Heart left ventricle (tissue), 16 donors: ENCODE measurements at regions not wholly inside any gene's neighbourhood (a gene's known extent, or its start where the extent isn't known, plus 50 kb on each side); places are given as distances from the start of the nearest gene placed in this dataset.

Experiments used
- ATAC-seq, 4 donors: fragments of 200-7000 bp; cut with Tn5 transposase; one replicate each; pipeline ENCODE4 v1.9.1; 2020 to 2022; ENCODE audit warnings: moderate library complexity in 4 of 4, mild to moderate bottlenecking in 3 of 4, moderate number of reproducible peaks in 1 of 4
- DNase-seq, 5 donors: peaks; one replicate each; pipeline ENCODE4 v3.0.0-alpha.2; 2020
- H3K27ac ChIP-seq, 12 donors: fragments of 200-600 bp; sonication (generic) in 4 of 12; one replicate each; pipeline versions ENCODE4 v1.5.0 to v1.8.0; 2016 to 2022; ENCODE audit warnings: mild to moderate bottlenecking in 2 of 12
- H3K27me3 ChIP-seq, 9 donors: fragments of 200-600 bp; sonication (generic) in 2 of 9; one replicate each; pipeline versions ENCODE4 v1.5.1 to v1.8.0; 2016 to 2022; ENCODE audit warnings: mild to moderate bottlenecking in 3 of 9
- H3K36me3 ChIP-seq, 9 donors: fragments of 200-600 bp; sonication (generic) in 2 of 9; one replicate each; pipeline versions ENCODE4 v1.5.0 to v1.8.0; 2018 to 2022; ENCODE audit warnings: mild to moderate bottlenecking in 2 of 9
- H3K4me1 ChIP-seq, 12 donors: fragments of 200-600 bp; sonication (generic) in 4 of 12; one replicate each; pipeline versions ENCODE4 v1.5.0 to v1.8.0; 2016 to 2022; ENCODE audit warnings: mild to moderate bottlenecking in 3 of 12
- H3K4me3 ChIP-seq, 12 donors: fragments of 200-600 bp; sonication (generic) in 4 of 12; one replicate each; pipeline versions ENCODE4 v1.5.0 to v1.8.0; 2017 to 2022; ENCODE audit warnings: mild to moderate bottlenecking in 9 of 12, moderate library complexity in 4 of 12
- H3K9me3 ChIP-seq, 12 donors: fragments of 200-600 bp; sonication (generic) in 4 of 12; one replicate each; pipeline versions ENCODE4 v1.5.0 to v1.8.0; 2016 to 2022; ENCODE audit warnings: mild to moderate bottlenecking in 1 of 12
- POLR2A ChIP-seq, 2 donors: fragments of 450-650 bp; IDR thresholded peaks; one replicate each; pipeline ENCODE4 v1.6.1; 2017; ENCODE audit warnings: antibody characterized with exemption in 2 of 2, mild to moderate bottlenecking in 2 of 2, moderate library complexity in 2 of 2
- WGBS, 4 donors: extraction: QIAGEN DNeasy Blood & Tissue Kit in 2 of 4; methylation state at CpG; one replicate each; pipeline versions ENCODE4 v1.1.5 to v1.1.7; 2013 to 2018; 5-methylcytosine and 5-hydroxymethylcytosine counted together
- intact Hi-C, 10 donors: fragments of 100-400 bp; cut with DNase I; formaldehyde crosslinking; loops; one replicate each; pipeline versions ENCODE4 v1.11.1 to v1.14.2; 2022
- TF ChIP-seq, protein P1 (sequence below), 12 donors: fragments of 200-600 bp; sonication (generic) in 4 of 12; IDR thresholded peaks; one replicate each; pipeline versions ENCODE4 v1.5.0 to v1.8.0; 2018 to 2022; ENCODE audit warnings: antibody characterized with exemption in 12 of 12, mild to moderate bottlenecking in 5 of 12
- donor health status: ischemic (EF 13 %, LVEDD 7.1; RV severe dilation, severe dysfunction).
- donor health status: healthy with polysubstance abuse.
- donor health status: DM: no; HTN: yes; CAD: no.
- donor health status: DM: no; HTN: no; CAD: no.
- donor health status: ischemic (EF 25% LVEDD 6.9; RV normal size, moderate dysfunction).
- donor health status: ischemic (EF 25% LVEDD 5.7; RV mildly dilated, moderate dysfunction).
- donor health status: healthy.
- donor health status: DM: yes; HTN: yes; CAD: no.
- donor health status: ischemic (EF 35%, LVEDD 5.7; RV mildly dilated, moderate dysfunction).
- donor health status: nonischemic (EF 11% LVEDD 7.7; RV severe dilation, severe dysfunction).
- donor health status: DM: yes; HTN: yes; CAD: no.
- donor health status: PGD.
- donor health status: ischemic (EF 29% LVEDD 5.4; RV normal size, mild dysfunction).
- donor health status: nonischemic (EF 23%, LVEDD 6.1; RV moderate dilation, normal function).

DNA sequence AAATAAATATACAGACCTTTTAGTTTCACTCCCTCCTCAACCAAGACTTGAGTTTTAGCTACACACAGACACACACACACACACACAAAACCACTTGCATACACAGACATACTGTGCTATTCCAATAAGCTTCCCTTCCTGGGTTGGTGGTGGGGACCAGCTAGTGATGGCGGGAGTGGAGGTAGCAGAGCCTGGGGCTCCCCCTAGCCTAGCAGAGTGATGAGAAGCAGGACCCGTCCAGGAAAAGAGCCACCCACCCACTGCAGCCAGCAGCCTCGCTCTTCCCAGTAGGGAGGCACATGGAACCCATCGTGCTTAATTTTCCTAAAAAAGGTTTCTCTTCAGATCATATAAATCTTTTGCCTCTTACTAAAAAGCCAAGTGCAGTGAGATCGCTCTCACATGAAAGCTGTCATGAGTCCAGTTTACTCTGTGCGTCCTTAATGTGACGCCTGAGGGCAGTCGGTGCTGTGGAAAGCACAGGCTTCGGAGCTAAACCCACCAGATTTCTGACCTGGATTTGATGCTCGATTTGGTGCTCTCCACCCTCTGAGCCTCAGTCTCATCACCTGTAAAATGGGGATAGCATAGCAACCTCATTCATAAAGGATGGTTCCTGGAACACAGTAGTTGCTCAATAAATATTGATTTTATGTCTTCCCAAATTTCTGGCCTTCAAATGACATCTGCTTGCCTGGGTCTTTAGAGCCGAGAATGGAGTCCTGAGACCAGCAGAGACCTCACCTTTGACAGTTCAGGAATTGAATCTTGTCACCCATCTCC, 60.1 kb upstream of the YWHAQ start:
- ATAC-seq = no peak
- no peak for DNase-seq
- H3K36me3 ChIP-seq = no peaks in the 10 kb centered on the region
- TF ChIP-seq, protein P1, sequence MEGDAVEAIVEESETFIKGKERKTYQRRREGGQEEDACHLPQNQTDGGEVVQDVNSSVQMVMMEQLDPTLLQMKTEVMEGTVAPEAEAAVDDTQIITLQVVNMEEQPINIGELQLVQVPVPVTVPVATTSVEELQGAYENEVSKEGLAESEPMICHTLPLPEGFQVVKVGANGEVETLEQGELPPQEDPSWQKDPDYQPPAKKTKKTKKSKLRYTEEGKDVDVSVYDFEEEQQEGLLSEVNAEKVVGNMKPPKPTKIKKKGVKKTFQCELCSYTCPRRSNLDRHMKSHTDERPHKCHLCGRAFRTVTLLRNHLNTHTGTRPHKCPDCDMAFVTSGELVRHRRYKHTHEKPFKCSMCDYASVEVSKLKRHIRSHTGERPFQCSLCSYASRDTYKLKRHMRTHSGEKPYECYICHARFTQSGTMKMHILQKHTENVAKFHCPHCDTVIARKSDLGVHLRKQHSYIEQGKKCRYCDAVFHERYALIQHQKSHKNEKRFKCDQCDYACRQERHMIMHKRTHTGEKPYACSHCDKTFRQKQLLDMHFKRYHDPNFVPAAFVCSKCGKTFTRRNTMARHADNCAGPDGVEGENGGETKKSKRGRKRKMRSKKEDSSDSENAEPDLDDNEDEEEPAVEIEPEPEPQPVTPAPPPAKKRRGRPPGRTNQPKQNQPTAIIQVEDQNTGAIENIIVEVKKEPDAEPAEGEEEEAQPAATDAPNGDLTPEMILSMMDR (IDR thresholded peaks at IDR 0.05) = no peak
- no peak for TF ChIP-seq POLR2A (IDR thresholded peaks at IDR 0.05)
- intact Hi-C loops = loop anchor here in 2 of 10 donors (5.0 kb wide), 1 partner anchor 59 kb away; the partner anchor contains the start of gene YWHAQ (in 2 of the 2)
- H3K4me3 ChIP-seq = no peak overlapping the region
- no peaks in the 10 kb centered on the region for H3K27me3 ChIP-seq
- 85 to 92% (median 90%) methylated on average over 11 of the region's 11 CpGs for WGBS, 4 donors
- H3K9me3 ChIP-seq = no peaks in the 10 kb centered on the region
- peaks cover 0 to 28% (median 17%) of the 10 kb centered on the region in 12 donors for H3K4me1 ChIP-seq
- peak overlapping the region in 1 of 12 donors; percentile 19 for H3K27ac ChIP-seq

DNA sequence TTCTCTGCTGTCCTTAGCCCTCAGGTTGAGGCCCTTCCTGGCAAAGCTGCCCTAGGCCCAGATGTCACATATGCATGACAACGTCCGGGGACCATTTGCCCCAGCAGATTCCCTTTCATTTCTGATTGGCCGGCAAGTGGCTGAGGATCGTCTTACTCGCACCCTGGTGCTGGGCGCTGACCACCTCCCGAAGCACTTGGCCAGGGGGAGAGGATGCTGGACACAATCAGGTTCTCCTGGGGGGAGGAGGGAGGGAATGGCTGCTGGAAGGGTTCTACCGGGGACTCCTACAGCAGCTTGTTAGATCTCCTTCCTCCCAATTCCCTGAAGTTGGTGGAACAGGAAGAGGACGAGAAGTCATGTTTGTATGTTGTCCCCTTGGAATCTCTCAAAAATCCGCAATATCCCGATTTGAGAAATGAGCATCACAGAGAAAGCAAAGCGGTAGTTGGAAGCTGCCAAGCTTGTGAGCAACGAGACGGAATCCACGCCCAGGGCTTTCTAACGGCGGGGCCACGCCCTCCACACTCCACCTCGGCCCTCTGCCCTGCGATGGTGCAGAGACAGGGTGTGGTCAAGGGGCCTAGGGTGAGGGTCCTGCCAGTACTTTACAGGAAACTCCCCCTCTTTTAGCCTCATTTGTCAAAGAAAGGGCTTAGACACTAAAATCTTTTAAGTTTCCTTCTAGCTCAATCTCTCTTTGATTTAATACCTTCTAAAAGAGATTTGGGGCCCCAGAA, 61.8 kb upstream of the YWHAQ start:
- Histone ChIP-seq H3K4me1 (peaks cover 0 to 28% (median 17%) of the 10 kb centered on the region in 12 donors), H3K36me3 (no peaks in the 10 kb centered on the region), H3K4me3 (peak overlapping the region in 4 of 12 donors; percentile 17 to 27 (median 18)), H3K27ac (peak overlapping the region in 11 of 12 donors; percentile 46 to 88 (median 79)), H3K9me3 (no peaks in the 10 kb centered on the region), H3K27me3 (no peaks in the 10 kb centered on the region)
- intact Hi-C loops = loop anchor here in 4 of 10 donors (2.0 to 5.0 kb wide), 3 partner anchors 60 to 62 kb away; partner anchors contain the start of gene YWHAQ (in 3 of the 4)
- peak in 4 of 5 donors; percentile 38 to 63 (median 52) for DNase-seq
- no peak for TF ChIP-seq POLR2A (IDR thresholded peaks at IDR 0.05)
- TF ChIP-seq, protein P1 (IDR thresholded peaks at IDR 0.05) = no peak
- WGBS, 4 donors = 24 to 42% (median 31%) methylated on average over 20 of the region's 20 CpGs
- ATAC-seq = peak; percentile 56 to 74 (median 62)

DNA sequence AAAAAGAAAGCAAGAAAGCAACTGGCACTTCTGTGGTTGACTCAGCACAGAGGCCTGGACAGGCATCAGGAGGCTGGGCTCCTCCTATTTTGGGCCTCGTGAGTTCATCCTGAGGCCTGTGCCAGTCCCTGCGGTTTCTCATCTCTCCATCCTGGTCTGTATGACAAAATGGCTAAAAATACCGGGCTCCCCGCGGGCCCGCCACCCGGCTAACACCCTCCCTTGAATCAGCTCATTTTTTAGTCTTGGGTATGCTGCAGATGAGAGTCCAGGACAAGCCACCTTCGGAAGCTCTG, 62.3 kb upstream of the YWHAQ start:
- no peaks in the 10 kb centered on the region for H3K36me3 ChIP-seq
- intact Hi-C loops = loop anchor here in 4 of 10 donors (2.0 to 5.0 kb wide), 3 partner anchors 60 to 62 kb away; partner anchors contain the start of gene YWHAQ (in 3 of the 4)
- DNase-seq = peak; percentile 68 to 86 (median 71)
- peaks cover 0 to 28% (median 17%) of the 10 kb centered on the region in 12 donors for H3K4me1 ChIP-seq
- H3K4me3 ChIP-seq = peak overlapping the region in 3 of 12 donors; percentile 17 to 27 (median 19)
- no peaks in the 10 kb centered on the region for H3K27me3 ChIP-seq
- peak overlapping the region in 11 of 12 donors; percentile 46 to 88 (median 79) for H3K27ac ChIP-seq
- no peaks in the 10 kb centered on the region for H3K9me3 ChIP-seq
- WGBS, 4 donors = 23 to 38% (median 30%) methylated on average over 8 of the region's 8 CpGs
- ATAC-seq = peak; percentile 95 to 97 (median 96)
- no peak for TF ChIP-seq POLR2A (IDR thresholded peaks at IDR 0.05)
- TF ChIP-seq, protein P1 (IDR thresholded peaks at IDR 0.05) = no peak

DNA sequence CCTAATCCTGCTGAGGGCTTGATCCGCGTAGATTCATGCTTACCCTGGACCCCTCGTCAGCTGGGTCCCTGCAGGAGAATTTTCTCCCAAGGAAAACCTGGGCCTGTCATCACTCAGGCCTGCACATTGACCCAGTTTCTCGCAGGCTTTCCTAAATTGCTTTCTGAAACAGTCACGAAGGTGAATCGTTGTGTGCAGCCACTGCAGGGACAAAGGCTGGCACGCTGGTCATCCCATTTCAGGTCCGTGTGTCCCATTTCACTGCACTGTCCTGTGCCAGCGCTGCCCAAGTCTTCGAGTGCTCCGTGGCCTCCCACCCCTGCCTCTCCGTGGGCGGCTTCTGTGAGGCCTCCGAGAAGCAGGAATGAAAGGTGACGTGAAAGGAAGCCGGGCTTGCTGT, 62.8 kb upstream of the YWHAQ start:
- no peaks in the 10 kb centered on the region for H3K9me3 ChIP-seq
- H3K36me3 ChIP-seq = no peaks in the 10 kb centered on the region
- H3K4me3 ChIP-seq = no peak overlapping the region
- ATAC-seq = peak in 1 of 4 donors; percentile 9
- intact Hi-C loops = loop anchor here in 4 of 10 donors (2.0 to 5.0 kb wide), 3 partner anchors 61 to 63 kb away; partner anchors contain the start of gene YWHAQ (in 3 of the 4)
- TF ChIP-seq, protein P1 (IDR thresholded peaks at IDR 0.05) = no peak
- no peak for TF ChIP-seq POLR2A (IDR thresholded peaks at IDR 0.05)
- peak overlapping the region in 10 of 12 donors; percentile 20 to 88 (median 81) for H3K27ac ChIP-seq
- peaks cover 0 to 28% (median 17%) of the 10 kb centered on the region in 12 donors for H3K4me1 ChIP-seq
- H3K27me3 ChIP-seq = no peaks in the 10 kb centered on the region
- WGBS, 4 donors = 92% methylated on average over 13 to 16 of the region's 16 CpGs
- DNase-seq = no peak
